ENCODE measurements at regions not wholly inside any gene's neighbourhood (a gene's known extent, or its start where the extent isn't known, plus 50 kb on each side); places are given as distances from the start of the nearest gene placed in this dataset.

DNA sequence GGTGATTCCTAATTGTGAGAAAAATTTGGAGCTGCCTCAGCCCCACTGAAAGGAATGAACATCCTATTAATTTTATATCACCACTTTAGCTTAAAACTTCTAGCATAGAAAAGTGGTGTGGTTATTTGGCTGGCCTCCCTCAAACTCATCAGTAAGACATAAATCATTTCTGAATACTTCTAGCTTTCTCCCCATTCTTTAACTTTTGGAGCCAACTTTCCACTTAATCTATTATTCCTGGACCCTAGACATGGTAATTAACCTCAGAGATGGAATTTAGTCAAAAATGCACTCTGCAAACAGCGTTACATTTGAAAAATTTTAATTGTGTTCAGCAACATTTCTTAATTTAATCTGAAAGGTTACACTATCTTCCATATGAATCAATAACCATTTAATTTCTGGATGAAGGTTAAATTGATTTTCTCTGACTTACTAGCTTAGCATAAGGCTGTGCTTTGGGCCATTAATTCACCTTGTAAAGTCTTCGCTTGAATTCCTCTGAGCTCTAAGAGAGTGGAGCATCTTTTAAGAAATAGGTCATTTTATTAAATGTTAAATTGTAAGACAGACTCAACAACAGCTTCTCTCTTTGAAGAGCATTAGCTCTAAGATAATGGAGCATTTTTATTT lies 753.6 kb upstream of the STXBP6 start:
- H3K4me1 ChIP-seq, result no peaks in the 10 kb centered on the region
- H3K36me3 ChIP-seq, result no peaks in the 10 kb centered on the region
- TF ChIP-seq, protein P1, sequence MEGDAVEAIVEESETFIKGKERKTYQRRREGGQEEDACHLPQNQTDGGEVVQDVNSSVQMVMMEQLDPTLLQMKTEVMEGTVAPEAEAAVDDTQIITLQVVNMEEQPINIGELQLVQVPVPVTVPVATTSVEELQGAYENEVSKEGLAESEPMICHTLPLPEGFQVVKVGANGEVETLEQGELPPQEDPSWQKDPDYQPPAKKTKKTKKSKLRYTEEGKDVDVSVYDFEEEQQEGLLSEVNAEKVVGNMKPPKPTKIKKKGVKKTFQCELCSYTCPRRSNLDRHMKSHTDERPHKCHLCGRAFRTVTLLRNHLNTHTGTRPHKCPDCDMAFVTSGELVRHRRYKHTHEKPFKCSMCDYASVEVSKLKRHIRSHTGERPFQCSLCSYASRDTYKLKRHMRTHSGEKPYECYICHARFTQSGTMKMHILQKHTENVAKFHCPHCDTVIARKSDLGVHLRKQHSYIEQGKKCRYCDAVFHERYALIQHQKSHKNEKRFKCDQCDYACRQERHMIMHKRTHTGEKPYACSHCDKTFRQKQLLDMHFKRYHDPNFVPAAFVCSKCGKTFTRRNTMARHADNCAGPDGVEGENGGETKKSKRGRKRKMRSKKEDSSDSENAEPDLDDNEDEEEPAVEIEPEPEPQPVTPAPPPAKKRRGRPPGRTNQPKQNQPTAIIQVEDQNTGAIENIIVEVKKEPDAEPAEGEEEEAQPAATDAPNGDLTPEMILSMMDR (IDR thresholded peaks at IDR 0.05; ENCODE audit: low read depth, low read length), result no peak
- H3K27me3 ChIP-seq, result no peaks in the 10 kb centered on the region
- no peak for DNase-seq
- no peaks in the 10 kb centered on the region for H3K9me3 ChIP-seq
- no peak overlapping the region for H3K4me3 ChIP-seq (ENCODE audit: low read depth, low read length)

DNA sequence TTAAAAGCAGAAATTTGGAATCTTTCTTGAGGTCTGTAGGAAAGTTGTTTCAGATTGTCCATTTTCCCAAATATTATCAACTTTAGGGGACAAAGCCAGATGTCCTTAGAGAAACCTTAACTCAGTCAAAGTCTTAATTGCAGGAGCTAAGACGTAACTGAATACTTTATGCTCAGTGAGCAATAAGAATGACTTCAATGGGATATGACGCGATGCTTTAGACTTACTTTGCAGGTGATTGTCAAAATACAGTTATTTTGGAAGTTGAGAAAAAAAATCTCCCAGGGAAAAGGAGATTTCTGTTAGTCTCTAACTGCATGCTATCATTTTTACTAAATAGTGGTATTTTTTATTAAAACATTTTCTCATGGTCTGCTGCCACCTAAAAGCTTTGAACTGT lies 750.9 kb upstream of the STXBP6 start:
- Histone ChIP-seq H3K4me1 (no peaks in the 10 kb centered on the region), H3K9me3 (no peaks in the 10 kb centered on the region; the same call in 1 of the 2 replicates), H3K4me3 (ENCODE audit: low read depth, low read length) (no peak overlapping the region), H3K27me3 (no peaks in the 10 kb centered on the region), H3K36me3 (no peaks in the 10 kb centered on the region)
- TF ChIP-seq, protein P1 (IDR thresholded peaks at IDR 0.05; ENCODE audit: low read depth, low read length), result no peak
- no peak for DNase-seq

DNA sequence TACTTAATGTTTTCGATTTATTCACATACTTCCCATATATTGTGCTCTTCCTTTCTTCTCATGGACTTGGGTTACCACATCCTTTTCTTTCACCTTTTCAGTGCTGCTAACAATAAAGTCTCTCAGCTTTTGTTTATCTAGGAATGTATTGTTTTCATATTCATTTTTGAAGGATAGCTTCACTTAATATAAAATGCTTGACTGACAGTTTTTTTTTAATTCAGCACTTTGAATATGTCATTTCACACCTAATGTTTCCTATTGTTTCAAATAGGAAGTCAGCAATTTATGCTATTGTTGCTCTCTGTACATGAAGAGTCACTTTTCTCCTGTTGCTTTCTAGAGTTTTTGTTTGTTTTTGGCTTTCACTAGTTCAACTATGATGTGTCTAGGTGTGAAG lies 738.3 kb upstream of the STXBP6 start:
- H3K27me3 ChIP-seq, result no peaks in the 10 kb centered on the region
- no peaks in the 10 kb centered on the region for H3K36me3 ChIP-seq
- TF ChIP-seq, protein P1 (IDR thresholded peaks at IDR 0.05; ENCODE audit: low read depth, low read length), result no peak
- H3K4me1 ChIP-seq, result no peaks in the 10 kb centered on the region
- H3K9me3 ChIP-seq, result no peaks in the 10 kb centered on the region
- no peak overlapping the region for H3K4me3 ChIP-seq (ENCODE audit: low read depth, low read length)
- DNase-seq, result no peak

DNA sequence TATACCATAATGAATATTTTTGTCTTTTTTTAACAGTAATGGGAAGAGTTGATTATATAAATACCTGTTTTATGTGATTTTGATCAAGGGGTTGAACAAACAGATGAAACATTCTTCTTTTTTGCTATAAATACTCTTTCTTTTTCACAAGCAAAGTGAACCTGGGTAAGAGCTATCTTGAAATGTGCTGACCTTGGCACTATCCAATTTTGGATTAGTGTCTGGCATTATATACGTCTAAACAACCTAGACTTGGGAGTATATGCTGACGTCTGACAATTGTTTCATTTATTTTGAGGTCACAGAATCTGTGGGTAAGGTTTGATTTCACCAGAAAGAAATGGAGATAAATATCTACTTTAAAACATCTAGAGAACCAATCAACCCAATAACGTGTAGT lies 716.0 kb upstream of the STXBP6 start:
- Histone ChIP-seq H3K36me3 (no peaks in the 10 kb centered on the region), H3K4me1 (no peaks in the 10 kb centered on the region), H3K4me3 (ENCODE audit: low read depth, low read length) (no peak overlapping the region), H3K27me3 (no peaks in the 10 kb centered on the region), H3K9me3 (no peaks in the 10 kb centered on the region)
- TF ChIP-seq, protein P1 (IDR thresholded peaks at IDR 0.05; ENCODE audit: low read depth, low read length), result no peak
- no peak for DNase-seq

DNA sequence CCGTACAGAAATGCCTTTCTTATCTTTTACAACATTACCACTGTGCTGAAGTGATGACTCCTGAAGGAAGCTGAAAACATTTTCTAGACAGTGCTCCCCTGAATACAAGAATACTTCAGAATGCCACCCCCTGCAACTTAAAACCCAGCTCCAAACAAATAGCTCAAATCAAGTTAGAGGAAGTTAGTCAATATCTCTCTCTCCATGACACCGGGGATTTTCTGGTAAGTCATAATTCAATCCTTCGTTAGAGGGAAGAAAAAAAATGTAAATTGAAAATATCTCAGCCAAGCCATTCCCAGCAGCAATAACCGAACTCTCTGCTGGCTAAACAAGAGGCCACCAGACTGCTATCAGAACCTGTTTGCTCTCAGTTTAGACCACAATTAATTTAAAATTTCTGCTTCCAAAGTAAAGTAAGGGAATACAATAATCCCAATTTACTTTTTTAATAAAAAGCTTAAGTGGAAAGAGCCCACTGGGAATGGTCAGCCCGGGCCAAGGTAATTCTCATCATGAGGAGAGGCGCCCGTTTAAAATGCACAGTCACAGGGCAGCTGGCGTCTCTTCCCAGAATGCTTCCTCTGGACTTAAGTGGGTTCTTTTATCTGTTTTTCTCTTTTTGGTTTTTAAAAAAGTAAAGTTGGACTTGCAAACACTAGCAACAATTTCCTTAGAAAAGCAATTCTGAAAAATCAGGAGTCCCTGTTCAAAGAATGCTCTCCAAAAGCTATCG lies 710.1 kb upstream of the STXBP6 start:
- TF ChIP-seq, protein P1 (IDR thresholded peaks at IDR 0.05; ENCODE audit: low read depth, low read length), result no peak
- Histone ChIP-seq H3K9me3 (peaks cover 2% of the 10 kb centered on the region; the same call in 1 of the 2 replicates), H3K36me3 (no peaks in the 10 kb centered on the region), H3K4me1 (no peaks in the 10 kb centered on the region), H3K4me3 (ENCODE audit: low read depth, low read length) (no peak overlapping the region), H3K27me3 (no peaks in the 10 kb centered on the region)
- DNase-seq, result no peak

DNA sequence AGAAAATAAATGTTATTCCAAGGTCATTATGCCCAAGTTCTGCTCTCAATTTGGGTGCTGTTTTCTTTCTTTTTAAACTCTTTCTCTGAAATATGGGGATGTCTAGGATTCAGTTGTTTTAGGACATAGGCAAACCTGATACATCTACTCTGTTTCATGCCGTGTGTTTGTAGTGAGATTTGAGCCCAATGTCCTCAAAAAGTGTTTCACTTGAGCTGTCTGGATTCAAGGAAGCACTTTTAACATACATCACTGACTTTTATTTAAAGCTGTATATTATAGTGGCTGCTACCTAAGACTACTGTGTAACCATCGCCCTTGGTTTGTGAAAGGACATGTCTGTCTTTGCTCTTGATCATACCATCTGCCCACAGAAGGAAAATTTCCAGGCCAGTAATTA lies 709.3 kb upstream of the STXBP6 start:
- Histone ChIP-seq H3K4me3 (ENCODE audit: low read depth, low read length) (no peak overlapping the region), H3K36me3 (no peaks in the 10 kb centered on the region), H3K9me3 (peaks cover 2% of the 10 kb centered on the region; the same call in 1 of the 2 replicates), H3K27me3 (no peaks in the 10 kb centered on the region), H3K4me1 (no peaks in the 10 kb centered on the region)
- no peak for DNase-seq
- TF ChIP-seq, protein P1 (IDR thresholded peaks at IDR 0.05; ENCODE audit: low read depth, low read length), result no peak

All from BE2C (cell line).